Mesendoderm (in vitro differentiated cells): ENCODE measurements at regions not wholly inside any gene's neighbourhood (a gene's known extent, or its start where the extent isn't known, plus 50 kb on each side); places are given as distances from the start of the nearest gene placed in this dataset.

Source experiments
- DNase-seq: peaks from one replicate; pipeline ENCODE4 v3.0.0; 2013
- H2AK5ac ChIP-seq: 2 replicates; pipeline ENCODE4 v1.6.1; 2013; ENCODE audit warnings: low read length, inconsistent platforms
- H2BK120ac ChIP-seq: 2 replicates; pipeline ENCODE4 v1.6.1; 2013; ENCODE audit warnings: low read depth, mild to moderate bottlenecking, low read length, moderate library complexity, mixed read lengths
- H2BK15ac ChIP-seq: replicated peaks from 2 replicates; pipeline ENCODE4 v1.6.1; 2013; ENCODE audit warnings: low read depth, mild to moderate bottlenecking, moderate library complexity
- H2BK5ac ChIP-seq: 2 replicates; pipeline ENCODE4 v1.6.1; 2013; ENCODE audit warnings: low read length, inconsistent platforms
- H3K18ac ChIP-seq: 2 replicates; pipeline ENCODE4 v1.6.1; 2013; ENCODE audit warnings: mild to moderate bottlenecking, low read length, mixed read lengths
- H3K23ac ChIP-seq: one replicate; pipeline ENCODE4 v1.6.1; 2013; ENCODE audit warnings: low read length
- H3K27ac ChIP-seq: 2 replicates; pipeline ENCODE4 v1.5.1; 2013; ENCODE audit warnings: low read depth, mild to moderate bottlenecking, inconsistent platforms, low read length, moderate library complexity
- H3K27me3 ChIP-seq: 2 replicates; pipeline ENCODE4 v1.6.1; 2013; ENCODE audit warnings: low read length, control low read depth, mild to moderate bottlenecking, inconsistent platforms; ENCODE audit not compliant: insufficient read depth, poor library complexity
- H3K36me3 ChIP-seq: 2 replicates; pipeline ENCODE4 v1.6.1; 2013; ENCODE audit warnings: low read length, inconsistent platforms; ENCODE audit not compliant: control insufficient read depth, insufficient read depth
- H3K4ac ChIP-seq: one replicate; pipeline ENCODE4 v1.6.1; 2013; ENCODE audit warnings: low read depth, mild to moderate bottlenecking, low read length, moderate library complexity
- H3K4me1 ChIP-seq: 2 replicates; pipeline ENCODE4 v1.6.1; 2013; ENCODE audit warnings: low read depth, low read length, inconsistent platforms; ENCODE audit not compliant: control insufficient read depth
- H3K4me2 ChIP-seq: 2 replicates; pipeline ENCODE4 v1.6.1; 2013; ENCODE audit warnings: low read length
- H3K4me3 ChIP-seq: 2 replicates; pipeline ENCODE4 v1.5.1; 2013; ENCODE audit warnings: mild to moderate bottlenecking, low read length
- H3K56ac ChIP-seq: one replicate; pipeline ENCODE4 v1.6.1; 2013; ENCODE audit warnings: low read length
- H3K79me1 ChIP-seq: 2 replicates; pipeline ENCODE4 v1.6.1; 2013; ENCODE audit warnings: low read length, inconsistent platforms
- H3K79me2 ChIP-seq: 2 replicates; pipeline ENCODE4 v1.6.1; 2013; ENCODE audit warnings: mild to moderate bottlenecking, low read length; ENCODE audit not compliant: control insufficient read depth, insufficient read depth
- H3K9ac ChIP-seq: 2 replicates; pipeline ENCODE4 v1.6.1; 2013; ENCODE audit warnings: low read length, inconsistent platforms
- H4K5ac ChIP-seq: one replicate; pipeline ENCODE4 v1.6.1; 2013; ENCODE audit warnings: low read length
- H4K8ac ChIP-seq: one replicate; pipeline ENCODE4 v1.6.1; 2013; ENCODE audit warnings: low read depth, mild to moderate bottlenecking, control low read depth, low read length, moderate library complexity
- WGBS: extraction: QIAGEN DNeasy Blood & Tissue Kit; methylation state at CpG from one replicate; pipeline ENCODE4 v1.1.7; 2013; ENCODE audit warnings: low lambda C conversion rate, missing lambda C conversion rate; ENCODE audit not compliant: insufficient coverage; ENCODE audit errors: extremely low coverage; 5-methylcytosine and 5-hydroxymethylcytosine counted together

- Histone ChIP-seq H3K27ac (no peak overlapping the region), H3K23ac (no peak overlapping the region), H3K4me2 (no peak overlapping the region), H3K18ac (no peak overlapping the region), H3K79me1 (no peaks in the 10 kb centered on the region), H4K5ac (no peak overlapping the region), H4K8ac (no peak overlapping the region), H3K9ac (no peak overlapping the region), H3K56ac (no peak overlapping the region), H3K36me3 (no peaks in the 10 kb centered on the region), H2AK5ac (no peak overlapping the region), H2BK5ac (no peak overlapping the region), H3K4ac (no peak overlapping the region), H3K4me1 (no peaks in the 10 kb centered on the region), H3K27me3 (no peaks in the 10 kb centered on the region), H2BK120ac (no peak overlapping the region), H3K4me3 (no peak overlapping the region), H3K79me2 (no peaks in the 10 kb centered on the region), H2BK15ac (no peak overlapping the region)
- DNase-seq, result no peak
Observed at GRCh38 chr7:32263611-32264010, 193.4 kb upstream of the PDE1C start.

GRCh38 chr7:32262315-32262714 lies 192.1 kb upstream of the PDE1C start:
- DNase-seq, result no peak
- Histone ChIP-seq H3K18ac (no peak overlapping the region), H3K4me2 (no peak overlapping the region), H3K9ac (no peak overlapping the region), H3K4ac (no peak overlapping the region), H3K79me1 (no peaks in the 10 kb centered on the region), H4K8ac (no peak overlapping the region), H3K27me3 (no peaks in the 10 kb centered on the region), H3K27ac (no peak overlapping the region), H3K36me3 (no peaks in the 10 kb centered on the region), H2BK5ac (no peak overlapping the region), H3K4me3 (no peak overlapping the region), H2BK15ac (no peak overlapping the region), H3K23ac (no peak overlapping the region), H2BK120ac (no peak overlapping the region), H3K56ac (no peak overlapping the region), H4K5ac (no peak overlapping the region), H2AK5ac (no peak overlapping the region), H3K79me2 (no peaks in the 10 kb centered on the region), H3K4me1 (no peaks in the 10 kb centered on the region)
- no CpG with 5 or more reads among the region's 4 CpGs for WGBS

- Histone ChIP-seq H3K9ac (no peak overlapping the region), H3K23ac (no peak overlapping the region), H3K4ac (no peak overlapping the region), H3K27ac (no peak overlapping the region), H3K79me2 (no peaks in the 10 kb centered on the region), H4K8ac (no peak overlapping the region), H2BK120ac (no peak overlapping the region), H3K4me1 (no peaks in the 10 kb centered on the region), H2AK5ac (no peak overlapping the region), H3K36me3 (no peaks in the 10 kb centered on the region), H3K4me3 (no peak overlapping the region), H3K4me2 (no peak overlapping the region), H2BK15ac (no peak overlapping the region), H2BK5ac (no peak overlapping the region), H3K79me1 (no peaks in the 10 kb centered on the region), H3K18ac (no peak overlapping the region), H3K56ac (no peak overlapping the region), H4K5ac (no peak overlapping the region), H3K27me3 (no peaks in the 10 kb centered on the region)
- DNase-seq, result no peak
- WGBS, result no CpG with 5 or more reads among the region's 12 CpGs
Observed at GRCh38 chr7:32259931-32260596, 189.9 kb upstream of the PDE1C start.

GRCh38 chr7:32258265-32258664 lies 188.1 kb upstream of the PDE1C start:
- no peak overlapping the region for H3K4me3 ChIP-seq
- H3K79me2 ChIP-seq, result no peaks in the 10 kb centered on the region
- H3K56ac ChIP-seq, result no peak overlapping the region
- no peak overlapping the region for H4K8ac ChIP-seq
- no peak for DNase-seq
- no peak overlapping the region for H2BK120ac ChIP-seq
- no peak overlapping the region for H3K27ac ChIP-seq
- no peaks in the 10 kb centered on the region for H3K4me1 ChIP-seq
- H3K9ac ChIP-seq, result no peak overlapping the region
- no CpG with 5 or more reads among the region's 4 CpGs for WGBS
- no peak overlapping the region for H3K23ac ChIP-seq
- H2AK5ac ChIP-seq, result no peak overlapping the region
- H3K79me1 ChIP-seq, result no peaks in the 10 kb centered on the region
- no peak overlapping the region for H2BK15ac ChIP-seq
- no peak overlapping the region for H3K18ac ChIP-seq
- no peak overlapping the region for H3K4ac ChIP-seq
- no peak overlapping the region for H2BK5ac ChIP-seq
- no peak overlapping the region for H3K4me2 ChIP-seq
- H3K36me3 ChIP-seq, result no peaks in the 10 kb centered on the region
- H4K5ac ChIP-seq, result no peak overlapping the region
- no peaks in the 10 kb centered on the region for H3K27me3 ChIP-seq

GRCh38 chr7:32257621-32258020 lies 187.4 kb upstream of the PDE1C start:
- no peak overlapping the region for H2BK15ac ChIP-seq
- no peak overlapping the region for H4K8ac ChIP-seq
- no peaks in the 10 kb centered on the region for H3K79me1 ChIP-seq
- H3K4ac ChIP-seq, result no peak overlapping the region
- H3K4me2 ChIP-seq, result no peak overlapping the region
- DNase-seq, result peak; percentile 36
- H2AK5ac ChIP-seq, result no peak overlapping the region
- WGBS, result no CpG with 5 or more reads among the region's 1 CpG
- no peak overlapping the region for H4K5ac ChIP-seq
- H2BK5ac ChIP-seq, result no peak overlapping the region
- H3K36me3 ChIP-seq, result no peaks in the 10 kb centered on the region
- no peaks in the 10 kb centered on the region for H3K27me3 ChIP-seq
- H3K9ac ChIP-seq, result no peak overlapping the region
- no peak overlapping the region for H3K27ac ChIP-seq
- H3K18ac ChIP-seq, result no peak overlapping the region
- H2BK120ac ChIP-seq, result no peak overlapping the region
- H3K4me3 ChIP-seq, result no peak overlapping the region
- H3K79me2 ChIP-seq, result no peaks in the 10 kb centered on the region
- H3K23ac ChIP-seq, result no peak overlapping the region
- H3K56ac ChIP-seq, result no peak overlapping the region
- H3K4me1 ChIP-seq, result no peaks in the 10 kb centered on the region

- no peak overlapping the region for H3K4me3 ChIP-seq
- no peaks in the 10 kb centered on the region for H3K79me2 ChIP-seq
- no peak overlapping the region for H4K5ac ChIP-seq
- no peak for DNase-seq
- H3K27ac ChIP-seq, result no peak overlapping the region
- no peaks in the 10 kb centered on the region for H3K4me1 ChIP-seq
- H3K4me2 ChIP-seq, result no peak overlapping the region
- no peak overlapping the region for H2BK15ac ChIP-seq
- H3K79me1 ChIP-seq, result no peaks in the 10 kb centered on the region
- no CpG with 5 or more reads among the region's 2 CpGs for WGBS
- no peak overlapping the region for H2BK120ac ChIP-seq
- no peak overlapping the region for H3K9ac ChIP-seq
- no peak overlapping the region for H2AK5ac ChIP-seq
- no peak overlapping the region for H3K23ac ChIP-seq
- H3K4ac ChIP-seq, result no peak overlapping the region
- no peak overlapping the region for H3K56ac ChIP-seq
- H2BK5ac ChIP-seq, result no peak overlapping the region
- H4K8ac ChIP-seq, result no peak overlapping the region
- H3K18ac ChIP-seq, result no peak overlapping the region
- no peaks in the 10 kb centered on the region for H3K27me3 ChIP-seq
- H3K36me3 ChIP-seq, result no peaks in the 10 kb centered on the region
Observed at GRCh38 chr7:32256811-32257210, 186.6 kb upstream of the PDE1C start.
